K562 (cell line): ENCODE measurements at regions not wholly inside any gene's neighbourhood (a gene's known extent, or its start where the extent isn't known, plus 50 kb on each side); places are given as distances from the start of the nearest gene placed in this dataset.

ENCODE experiments used
- ATAC-seq: fragments of 200-7000 bp; cut with Tn5 transposase; 3 replicates; pipeline ENCODE4 v1.9.1; 2020; ENCODE audit warnings: moderate library complexity
- BruUV-seq: library from RNA; stranded (reverse); fragments of 400-500 nt; replicated peaks from 2 replicates; lab custom pipeline; 2021; lab: Mats Ljungman, UMichigan
- CTCF ChIA-PET: fragments of 300-600 bp; formaldehyde crosslinking; extraction: SDS; loops from one replicate; lab custom pipeline; 2021; ENCODE audit warnings: low intra/inter-chr PET ratio; lab: Yijun Ruan, JAX
- POLR2A ChIA-PET: fragments of 300-600, 350-650 bp; sonication (Branson Sonifier 250); formaldehyde crosslinking; extraction: SDS; loops from one replicate; lab custom pipeline; 2021; ENCODE audit warnings: antibody characterized with exemption, inconsistent platforms; lab: Yijun Ruan, JAX
- DNase-seq, 4 experiments: peaks; one replicate each; pipeline versions ENCODE4 v3.0.0 to v3.0.0-alpha.2; 2011 to 2018; ENCODE audit warnings: low spot score in 3 of 4, mixed read lengths in 3 of 4; ENCODE audit errors: extremely low read depth in 1 of 4
- FAIRE-seq: peaks from 2 replicates; lab custom pipeline; 2011; peaks lifted over from hg19 to GRCh38; lab: Jason Lieb, UNC
- H2AFZ ChIP-seq: 2 replicates; pipeline ENCODE4 v1.6.0; 2011; ENCODE audit warnings: low read depth, low read length, control low read depth, inconsistent platforms
- H3K27ac ChIP-seq: fragments of 200-600 bp; 3 replicates; pipeline ENCODE4 v1.8.0; 2011; ENCODE audit warnings: low read depth, mild to moderate bottlenecking, control low read depth, inconsistent platforms, low read length, moderate library complexity, mixed read lengths; ENCODE audit errors: extremely low read depth
- H3K27me3 ChIP-seq, 2 experiments: fragments of 300-600 bp in 1 of 2; 2 replicates in 1 of 2; 3 replicates in 1 of 2; pipeline versions ENCODE4 v1.6.0 to v1.8.0; 2011; ENCODE audit warnings: inconsistent platforms in 2 of 2, low read length in 2 of 2, mild to moderate bottlenecking in 1 of 2, mixed read lengths in 1 of 2, moderate library complexity in 1 of 2; ENCODE audit not compliant: control insufficient read depth in 2 of 2, insufficient read depth in 2 of 2
- H3K36me3 ChIP-seq: fragments of 300-600 bp; 3 replicates; pipeline ENCODE4 v1.8.0; 2011; ENCODE audit warnings: mild to moderate bottlenecking, low read length, inconsistent platforms; ENCODE audit not compliant: control insufficient read depth, insufficient read depth
- H3K4me1 ChIP-seq, 2 experiments: fragments of 200-600 bp in 1 of 2; replicated peaks in 1 of 2; 2 replicates in 1 of 2; 3 replicates in 1 of 2; pipeline versions ENCODE4 v1.5.1 to v1.8.0; 2011; ENCODE audit warnings: inconsistent platforms in 2 of 2, low read length in 2 of 2, mild to moderate bottlenecking in 1 of 2, mixed read lengths in 1 of 2, moderate library complexity in 1 of 2; ENCODE audit not compliant: control insufficient read depth in 2 of 2, insufficient read depth in 2 of 2
- H3K4me2 ChIP-seq: 2 replicates; pipeline ENCODE4 v1.6.1; 2011; ENCODE audit warnings: low read length, control low read depth, inconsistent platforms, mixed read lengths; ENCODE audit not compliant: insufficient read depth
- H3K4me3 ChIP-seq: fragments of 200-600 bp; sonication (generic), shearing (Covaris generic); 2 replicates; pipeline ENCODE4 v1.5.1; 2016; ENCODE audit warnings: control low read depth, inconsistent platforms
- H3K79me2 ChIP-seq: fragments of 200-600 bp; 3 replicates; pipeline ENCODE4 v1.8.0; 2011; ENCODE audit warnings: low read length, inconsistent platforms; ENCODE audit not compliant: control insufficient read depth, insufficient read depth
- H3K9ac ChIP-seq, 2 experiments: 2 replicates each; pipeline versions ENCODE4 v1.6.0 to v1.6.1; 2011; ENCODE audit warnings: low read depth in 2 of 2, low read length in 2 of 2, control low read depth in 1 of 2, inconsistent platforms in 1 of 2, mild to moderate bottlenecking in 1 of 2, mixed read lengths in 1 of 2; ENCODE audit not compliant: insufficient read depth in 1 of 2
- H3K9me1 ChIP-seq: one replicate; pipeline ENCODE4 v1.6.0; 2011; ENCODE audit warnings: inconsistent platforms, mild to moderate bottlenecking, low read length, moderate library complexity; ENCODE audit not compliant: control insufficient read depth, insufficient read depth
- H3K9me3 ChIP-seq: replicated peaks from 2 replicates; pipeline ENCODE4 v1.5.1; 2011; ENCODE audit warnings: low read depth, low read length, inconsistent platforms; ENCODE audit not compliant: control insufficient read depth, insufficient read depth
- H4K20me1 ChIP-seq: replicated peaks from 2 replicates; pipeline ENCODE4 v1.6.1; 2011; ENCODE audit warnings: low read length, inconsistent platforms, mixed read lengths; ENCODE audit not compliant: control insufficient read depth, insufficient read depth
- ATF7 ChIP-seq: fragments of 450-650 bp; IDR thresholded peaks from 2 replicates; pipeline ENCODE4 v1.7.1; 2014; ENCODE audit warnings: mild to moderate bottlenecking, moderate library complexity
- DIDO1 ChIP-seq: fragments of 450-650 bp; IDR thresholded peaks from 2 replicates; pipeline ENCODE4 v1.6.1; 2016; ENCODE audit warnings: low read depth, missing biosample characterization, missing genetic modification characterization
- GABPB2 ChIP-seq: fragments of 250-450 bp; sonication (Bioruptor Pico); conservative IDR thresholded peaks from 2 replicates; pipeline ENCODE4 v1.5.1; 2021; ENCODE audit warnings: mild to moderate bottlenecking
- NR2C2 ChIP-seq, 2 experiments: fragments of 200-800 bp in 1 of 2; sonication (Bioruptor generic) in 1 of 2; sonication (generic) in 1 of 2; formaldehyde crosslinking in 1 of 2; IDR thresholded peaks; 2 replicates each; pipeline versions ENCODE4 v1.6.1 to v1.8.0; 2016 to 2022; ENCODE audit warnings: mild to moderate bottlenecking in 1 of 2, missing compliant biosample characterization in 1 of 2, missing genetic modification characterization in 1 of 2, missing genetic modification reagents in 1 of 2
- PPARD ChIP-seq: fragments of 250-450 bp; sonication (Bioruptor Pico); IDR thresholded peaks from 2 replicates; pipeline ENCODE4 v1.8.0; 2022; ENCODE audit warnings: inconsistent platforms, mild to moderate bottlenecking, moderate library complexity
- PRPF4 ChIP-seq: fragments of 200-400 bp; formaldehyde crosslinking; IDR thresholded peaks from one replicate; pipeline ENCODE4 v1.6.1; 2017; ENCODE audit warnings: low read length, low read depth, mild to moderate bottlenecking; ENCODE audit not compliant: insufficient read depth, poor library complexity, severe bottlenecking
- SMAD2 ChIP-seq: fragments of 150-350 bp; IDR thresholded peaks from 2 replicates; pipeline ENCODE4 v1.6.1; 2014; ENCODE audit warnings: low read depth, mild to moderate bottlenecking, low read length
- ZNF224 ChIP-seq: sonication (generic); formaldehyde crosslinking; IDR thresholded peaks from 2 replicates; pipeline ENCODE4 v1.8.0; 2022; ENCODE audit warnings: mild to moderate bottlenecking, missing genetic modification reagents
- ZNF445 ChIP-seq: fragments of 250-450 bp; sonication (Bioruptor Pico); IDR thresholded peaks from 2 replicates; pipeline ENCODE4 v1.4.0; 2020; ENCODE audit warnings: low read depth, mild to moderate bottlenecking, moderate library complexity
- ZNF507 ChIP-seq: conservative IDR thresholded peaks from 2 replicates; pipeline ENCODE4 v1.6.1; 2017; ENCODE audit warnings: missing genetic modification characterization, missing compliant biosample characterization
- ZNF695 ChIP-seq: fragments of 450-650 bp; formaldehyde crosslinking; IDR thresholded peaks from 2 replicates; pipeline ENCODE4 v1.4.0; 2020; ENCODE audit warnings: mild to moderate bottlenecking, moderate library complexity
- ZNF699 ChIP-seq: fragments of 250-450 bp; sonication (Bioruptor Pico); IDR thresholded peaks from 2 replicates; pipeline ENCODE4 v1.8.0; 2021; ENCODE audit warnings: mild to moderate bottlenecking, moderate library complexity; ENCODE audit not compliant: insufficient replicate concordance
- WGBS: fragments of 100-300 bp; shearing (Covaris generic); methylation state at CpG from one replicate; pipeline ENCODE4 v1.1.6; 2016; ENCODE audit warnings: low coverage, mixed read lengths; ENCODE audit not compliant: insufficient coverage; ENCODE audit errors: missing lambda C conversion rate; 5-methylcytosine and 5-hydroxymethylcytosine counted together
- in situ Hi-C: fragments of 300-500 bp; cut with MboI; formaldehyde crosslinking; loops from 4 replicates; pipeline ENCODE4 v1.15.0; 2018; ENCODE audit warnings: inconsistent platforms, mixed read lengths
- intact Hi-C: fragments of 100-400 bp; cut with micrococcal nuclease; formaldehyde crosslinking; loops from 2 replicates; pipeline ENCODE4 v1.14.2; 2022
- TF ChIP-seq, protein P1 (sequence below), 2 experiments: fragments of 450-650 bp; IDR thresholded peaks; 2 replicates each; pipeline ENCODE4 v1.6.1; 2016
- TF ChIP-seq, protein P2 (sequence below): fragments of 250-450 bp; sonication (Bioruptor Pico); IDR thresholded peaks from 2 replicates; pipeline ENCODE4 v1.4.0; 2020; ENCODE audit warnings: mild to moderate bottlenecking, moderate library complexity, borderline replicate concordance
- TF ChIP-seq, protein P3 (sequence below): fragments of 250-450 bp; sonication (Bioruptor Pico); IDR thresholded peaks from 2 replicates; pipeline ENCODE4 v1.8.0; 2021; ENCODE audit warnings: mild to moderate bottlenecking, moderate library complexity

DNA sequence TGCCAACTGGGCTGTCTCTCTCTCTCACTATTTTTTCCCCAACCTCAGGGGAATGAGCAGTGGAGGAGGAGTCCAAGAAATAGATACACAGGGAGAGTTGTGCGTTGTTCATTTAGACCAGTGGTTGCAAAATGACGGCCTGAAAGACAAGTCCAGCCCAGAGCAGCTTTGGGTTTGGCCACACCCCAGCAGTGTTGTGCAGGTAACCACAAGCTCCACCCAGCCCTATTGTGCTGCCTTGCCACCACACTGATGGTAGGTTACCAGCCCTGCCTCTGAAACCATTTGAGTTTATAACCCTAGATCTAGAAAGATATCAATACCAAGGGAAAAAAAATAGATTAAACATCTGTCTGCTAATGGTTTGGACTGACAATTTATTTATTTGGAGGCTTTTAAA, 144.3 kb downstream of the CMPK2 start (continued):
- TF ChIP-seq ZNF699 (CRISPR knock-in tag) (no peak), PPARD (CRISPR knock-in tag) (no peak), ZNF507 (tag) (no peak), GABPB2 (CRISPR knock-in tag) (no peak), DIDO1 (tag) (no peak), SMAD2 (no peak), ZNF695 (no peak)
- TF ChIP-seq, protein P1, sequence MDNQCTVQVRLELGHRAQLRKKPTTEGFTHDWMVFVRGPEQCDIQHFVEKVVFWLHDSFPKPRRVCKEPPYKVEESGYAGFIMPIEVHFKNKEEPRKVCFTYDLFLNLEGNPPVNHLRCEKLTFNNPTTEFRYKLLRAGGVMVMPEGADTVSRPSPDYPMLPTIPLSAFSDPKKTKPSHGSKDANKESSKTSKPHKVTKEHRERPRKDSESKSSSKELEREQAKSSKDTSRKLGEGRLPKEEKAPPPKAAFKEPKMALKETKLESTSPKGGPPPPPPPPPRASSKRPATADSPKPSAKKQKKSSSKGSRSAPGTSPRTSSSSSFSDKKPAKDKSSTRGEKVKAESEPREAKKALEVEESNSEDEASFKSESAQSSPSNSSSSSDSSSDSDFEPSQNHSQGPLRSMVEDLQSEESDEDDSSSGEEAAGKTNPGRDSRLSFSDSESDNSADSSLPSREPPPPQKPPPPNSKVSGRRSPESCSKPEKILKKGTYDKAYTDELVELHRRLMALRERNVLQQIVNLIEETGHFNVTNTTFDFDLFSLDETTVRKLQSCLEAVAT (IDR thresholded peaks at IDR 0.05) = no peak

DNA sequence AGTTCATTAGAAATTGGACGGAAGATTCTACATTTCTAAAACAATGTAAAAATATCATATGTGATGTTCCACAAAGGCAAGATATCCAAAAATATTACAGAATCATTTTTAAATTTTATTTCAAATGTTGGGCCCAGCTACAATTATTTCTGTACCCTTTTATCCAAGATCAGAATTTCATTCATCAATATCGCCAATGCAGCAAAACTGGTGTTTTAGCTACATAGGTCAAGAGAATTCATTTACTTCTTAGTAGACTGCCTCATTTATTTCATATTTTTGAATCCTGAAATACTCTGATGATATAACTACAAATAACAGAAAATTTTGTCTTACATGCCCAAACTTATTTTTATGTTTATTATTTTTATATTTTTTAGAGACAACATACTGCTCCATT, 143.1 kb downstream of the CMPK2 start:
- Histone ChIP-seq H4K20me1 (no peaks in the 10 kb centered on the region), H2AFZ (no peak overlapping the region), H3K4me2 (no peak overlapping the region), H3K4me1 (no peaks in the 10 kb centered on the region), H3K9ac (no peak overlapping the region), H3K27me3 (no peaks in the 10 kb centered on the region), H3K79me2 (no peaks in the 10 kb centered on the region), H3K27ac (no peak overlapping the region), H3K9me3 (no peaks in the 10 kb centered on the region), H3K9me1 (no peaks in the 10 kb centered on the region), H3K4me3 (no peak overlapping the region), H3K36me3 (no peaks in the 10 kb centered on the region)
- no peak for ATAC-seq
- intact Hi-C loops = no loop called here
- no peak for DNase-seq
- ChIA-PET CTCF (no interaction called here), POLR2A (no interaction called here)
- FAIRE-seq = no peak
- in situ Hi-C loops = no loop called here
- 0% methylated on average over 2 of the region's 2 CpGs for WGBS
- BruUV-seq = no TSS peak
- TF ChIP-seq ZNF224 (CRISPR knock-in tag) (no peak), PPARD (CRISPR knock-in tag) (no peak), PRPF4 (no peak), ATF7 (no peak), ZNF445 (no peak), NR2C2 (CRISPR knock-in tag; IDR thresholded peaks at IDR 0.05) (no peak), NR2C2 (tag; IDR thresholded peaks at IDR 0.05) (no peak)
- TF ChIP-seq, protein P2, sequence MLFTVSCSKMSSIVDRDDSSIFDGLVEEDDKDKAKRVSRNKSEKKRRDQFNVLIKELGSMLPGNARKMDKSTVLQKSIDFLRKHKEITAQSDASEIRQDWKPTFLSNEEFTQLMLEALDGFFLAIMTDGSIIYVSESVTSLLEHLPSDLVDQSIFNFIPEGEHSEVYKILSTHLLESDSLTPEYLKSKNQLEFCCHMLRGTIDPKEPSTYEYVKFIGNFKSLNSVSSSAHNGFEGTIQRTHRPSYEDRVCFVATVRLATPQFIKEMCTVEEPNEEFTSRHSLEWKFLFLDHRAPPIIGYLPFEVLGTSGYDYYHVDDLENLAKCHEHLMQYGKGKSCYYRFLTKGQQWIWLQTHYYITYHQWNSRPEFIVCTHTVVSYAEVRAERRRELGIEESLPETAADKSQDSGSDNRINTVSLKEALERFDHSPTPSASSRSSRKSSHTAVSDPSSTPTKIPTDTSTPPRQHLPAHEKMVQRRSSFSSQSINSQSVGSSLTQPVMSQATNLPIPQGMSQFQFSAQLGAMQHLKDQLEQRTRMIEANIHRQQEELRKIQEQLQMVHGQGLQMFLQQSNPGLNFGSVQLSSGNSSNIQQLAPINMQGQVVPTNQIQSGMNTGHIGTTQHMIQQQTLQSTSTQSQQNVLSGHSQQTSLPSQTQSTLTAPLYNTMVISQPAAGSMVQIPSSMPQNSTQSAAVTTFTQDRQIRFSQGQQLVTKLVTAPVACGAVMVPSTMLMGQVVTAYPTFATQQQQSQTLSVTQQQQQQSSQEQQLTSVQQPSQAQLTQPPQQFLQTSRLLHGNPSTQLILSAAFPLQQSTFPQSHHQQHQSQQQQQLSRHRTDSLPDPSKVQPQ = no peak
- TF ChIP-seq, protein P3, sequence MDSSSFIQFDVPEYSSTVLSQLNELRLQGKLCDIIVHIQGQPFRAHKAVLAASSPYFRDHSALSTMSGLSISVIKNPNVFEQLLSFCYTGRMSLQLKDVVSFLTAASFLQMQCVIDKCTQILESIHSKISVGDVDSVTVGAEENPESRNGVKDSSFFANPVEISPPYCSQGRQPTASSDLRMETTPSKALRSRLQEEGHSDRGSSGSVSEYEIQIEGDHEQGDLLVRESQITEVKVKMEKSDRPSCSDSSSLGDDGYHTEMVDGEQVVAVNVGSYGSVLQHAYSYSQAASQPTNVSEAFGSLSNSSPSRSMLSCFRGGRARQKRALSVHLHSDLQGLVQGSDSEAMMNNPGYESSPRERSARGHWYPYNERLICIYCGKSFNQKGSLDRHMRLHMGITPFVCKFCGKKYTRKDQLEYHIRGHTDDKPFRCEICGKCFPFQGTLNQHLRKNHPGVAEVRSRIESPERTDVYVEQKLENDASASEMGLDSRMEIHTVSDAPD (CRISPR knock-in tag) = no peak
